AG20443 (cell line): ENCODE measurements at regions not wholly inside any gene's neighbourhood (a gene's known extent, or its start where the extent isn't known, plus 50 kb on each side); places are given as distances from the start of the nearest gene placed in this dataset.
"Not testable (repeated sequence)": the region's sequence is repeated elsewhere in the genome, so short reads cannot be mapped to it uniquely, and the experiment has no call there.

Experiments used
- DNase-seq: peaks from one replicate; pipeline ENCODE4 v3.0.0; 2012; ENCODE audit warnings: low spot score, mixed read lengths

DNA sequence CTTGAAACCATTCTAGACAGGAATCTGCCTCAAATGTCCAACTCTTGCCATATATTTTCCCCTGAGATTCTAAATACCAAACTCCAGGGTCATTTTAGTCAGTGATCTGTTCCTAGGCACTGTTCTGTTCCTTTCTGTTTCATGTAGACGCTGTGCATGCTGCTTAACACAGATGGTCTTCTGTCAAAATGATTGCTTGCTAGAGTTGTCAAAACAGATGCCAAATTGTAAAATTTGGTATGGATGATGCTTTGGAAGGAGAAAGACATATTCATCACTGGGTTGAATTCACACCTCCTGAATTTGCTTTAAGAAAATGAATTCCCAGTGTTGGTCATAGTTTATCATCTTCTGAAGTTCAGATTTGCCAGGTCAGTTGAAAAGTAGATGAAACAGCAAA is 425.9 kb downstream of the ETS1 start:
- no peak for DNase-seq

DNA sequence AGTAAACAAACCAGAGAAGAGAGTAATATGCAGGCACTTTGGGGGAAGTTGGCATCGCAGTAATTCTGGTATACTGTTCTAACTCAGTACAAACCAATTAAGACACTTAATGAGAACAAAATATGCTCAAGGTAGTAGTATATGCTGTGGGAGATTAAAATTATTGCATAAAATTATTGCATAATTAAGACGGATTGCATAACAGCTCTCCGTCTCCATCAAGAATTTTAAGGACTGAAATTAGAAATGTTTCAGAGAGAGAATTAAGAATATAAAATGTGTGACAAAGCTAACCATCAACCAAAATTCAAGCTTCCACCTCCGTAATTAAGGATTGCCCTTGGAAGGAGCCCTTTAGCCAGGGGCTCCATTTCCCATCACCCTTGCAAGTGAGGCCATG is 428.5 kb downstream of the ETS1 start:
- DNase-seq, result no peak

DNA sequence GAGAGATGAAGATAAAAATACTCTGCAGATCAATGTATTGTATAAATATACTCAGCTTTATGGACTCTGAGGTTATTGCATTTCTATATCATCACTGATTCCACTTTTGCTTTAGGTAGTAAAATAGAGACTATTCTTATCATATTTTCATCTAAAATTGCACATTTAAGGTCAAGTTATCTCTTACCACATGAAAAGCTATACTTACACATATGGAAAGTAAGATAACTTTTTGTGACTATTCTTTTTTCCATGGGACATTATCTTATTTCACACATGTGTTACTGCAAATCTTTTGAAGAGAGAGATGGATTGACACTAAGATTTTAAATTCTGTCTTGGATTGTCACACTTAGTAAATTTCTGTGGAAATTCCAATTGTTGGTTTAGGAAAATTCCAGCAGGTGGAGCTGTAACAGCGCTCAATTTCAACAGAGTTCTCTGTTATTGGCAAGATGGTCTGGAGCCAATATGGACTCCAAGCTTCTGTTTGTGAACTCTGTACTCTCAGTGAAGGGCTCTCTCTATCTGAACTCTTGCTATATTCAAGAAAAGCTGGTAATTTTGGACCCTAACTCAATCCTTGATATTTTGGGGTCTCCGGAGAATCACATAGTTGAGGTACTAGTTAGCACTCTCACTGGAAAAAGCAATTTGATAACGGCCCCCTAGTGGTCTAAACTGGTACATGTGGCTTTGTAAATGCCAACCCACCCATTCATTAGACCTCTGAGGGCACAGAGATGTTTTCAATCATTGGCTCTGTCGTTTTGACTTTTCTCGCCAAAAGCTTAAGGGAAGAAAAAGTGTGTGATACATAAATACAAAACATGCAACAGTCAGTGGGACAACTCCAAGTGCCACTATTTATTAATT is 429.7 kb downstream of the ETS1 start:
- DNase-seq, result peak; percentile 71

DNA sequence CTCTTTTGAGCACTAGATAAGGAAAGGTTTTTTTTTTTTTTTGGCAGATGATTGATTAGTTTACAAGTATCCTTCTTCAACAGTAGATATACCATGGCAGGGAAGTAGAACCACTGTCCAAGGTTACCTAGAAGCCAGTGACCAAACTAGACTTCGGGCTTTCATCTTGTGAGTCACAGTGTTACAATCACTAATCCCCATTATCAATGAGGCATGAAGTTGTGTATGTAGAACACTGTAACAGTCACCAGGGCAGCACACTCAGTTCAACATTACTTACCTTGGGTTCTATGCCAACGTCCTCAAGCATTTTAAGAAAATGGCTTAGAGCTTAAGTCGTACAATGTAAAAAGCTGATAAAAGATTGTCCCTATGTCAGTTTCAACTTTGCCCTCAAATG is 430.9 kb downstream of the ETS1 start:
- DNase-seq, result no peak

DNA sequence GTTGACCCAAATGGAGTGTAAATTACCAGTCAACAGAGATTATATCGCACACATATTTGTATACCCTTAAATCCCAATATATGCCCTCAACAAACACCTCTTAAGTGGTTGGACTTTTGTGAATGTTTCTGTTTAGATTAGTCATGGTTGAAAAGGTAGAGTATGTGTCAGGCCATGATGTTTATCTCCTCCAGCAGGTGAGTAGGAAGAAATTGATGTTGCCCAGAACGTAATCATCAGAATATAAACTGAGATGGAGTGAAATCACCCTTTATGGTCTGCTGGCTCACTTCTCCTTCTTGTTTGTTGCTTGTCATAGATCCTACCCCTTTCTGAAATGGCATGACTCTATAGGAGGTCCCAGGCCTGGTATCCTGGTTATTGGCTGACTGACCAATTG is 431.8 kb downstream of the ETS1 start:
- DNase-seq, result no peak

DNA sequence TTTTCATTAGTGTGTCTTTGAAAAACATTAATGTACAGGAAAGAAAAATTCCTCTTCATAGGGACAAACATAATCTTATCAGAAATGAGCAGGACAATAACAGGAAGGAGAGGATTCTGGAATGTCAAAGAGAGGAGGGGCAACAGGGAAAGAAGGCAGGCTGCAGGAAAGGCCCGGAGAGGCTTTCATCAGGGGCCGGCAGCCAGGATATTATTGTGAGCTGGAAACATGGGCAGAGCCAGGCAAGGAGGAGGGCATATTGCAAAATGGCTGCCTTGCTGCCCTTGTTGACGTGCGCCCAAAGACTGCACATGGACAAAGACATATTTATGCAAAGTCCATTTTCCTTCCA is 433.7 kb downstream of the ETS1 start:
- DNase-seq, result no peak

DNA sequence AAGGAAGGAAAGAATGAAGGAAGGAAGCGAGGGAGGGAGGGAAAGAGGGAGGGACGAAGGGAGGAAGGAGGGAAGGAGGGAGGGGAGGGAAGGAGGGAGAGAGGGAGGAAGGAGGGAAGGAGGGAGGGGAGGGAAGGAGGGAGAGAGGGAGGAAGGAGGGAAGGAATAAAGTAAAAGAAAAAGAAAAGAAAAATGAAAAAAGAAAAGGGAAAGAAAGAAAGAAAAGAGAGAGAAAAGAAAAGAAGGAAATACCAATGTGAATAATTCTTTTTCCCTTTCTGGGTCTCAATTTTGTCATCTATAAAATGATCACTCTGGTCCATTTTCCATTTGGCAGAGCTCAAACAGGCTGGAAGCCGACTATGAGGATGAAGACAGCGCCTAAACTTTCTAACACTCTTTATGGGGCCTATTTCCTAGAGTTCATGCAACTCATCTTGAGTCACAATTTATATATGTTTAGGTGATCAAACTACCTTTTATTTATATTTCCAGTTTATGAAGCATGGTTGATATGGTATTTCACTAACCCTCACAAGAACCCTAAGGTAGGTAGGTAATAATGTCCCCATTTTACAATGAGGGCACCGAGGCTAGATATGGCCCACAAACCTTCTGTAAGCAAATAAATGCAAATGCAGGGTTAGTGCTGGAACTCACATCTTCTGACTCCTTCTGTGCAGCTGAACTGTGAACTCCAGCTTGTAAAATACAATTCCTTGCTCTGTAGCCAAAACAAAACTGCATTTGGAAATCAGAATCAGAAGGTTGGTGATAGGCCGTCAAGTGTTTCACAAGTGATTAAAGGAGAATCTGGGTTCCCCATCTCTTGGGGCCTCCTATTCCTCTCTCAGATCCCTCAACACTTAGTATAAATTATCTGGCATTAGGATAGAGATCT is 434.3 kb downstream of the ETS1 start:
- no peak for DNase-seq

DNA sequence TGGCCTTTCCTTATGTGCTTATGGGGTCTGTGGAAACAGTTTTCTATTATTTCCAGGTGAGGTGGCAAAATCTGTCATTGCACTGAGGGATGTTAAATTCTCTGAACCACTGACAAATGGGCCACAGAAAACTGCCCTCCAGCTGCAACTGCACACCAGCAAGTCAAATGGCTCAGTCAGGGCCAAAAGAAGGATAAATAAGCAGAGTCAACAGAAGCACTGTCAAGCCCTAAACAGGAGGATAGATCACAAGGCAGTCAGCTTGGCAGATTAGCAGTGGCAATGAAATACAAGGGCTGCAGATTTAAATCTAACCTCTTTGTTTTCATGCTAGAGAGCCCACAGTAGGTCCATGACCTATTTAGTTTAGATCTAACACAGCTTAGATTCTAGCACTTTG is 435.6 kb downstream of the ETS1 start:
- DNase-seq, result no peak

DNA sequence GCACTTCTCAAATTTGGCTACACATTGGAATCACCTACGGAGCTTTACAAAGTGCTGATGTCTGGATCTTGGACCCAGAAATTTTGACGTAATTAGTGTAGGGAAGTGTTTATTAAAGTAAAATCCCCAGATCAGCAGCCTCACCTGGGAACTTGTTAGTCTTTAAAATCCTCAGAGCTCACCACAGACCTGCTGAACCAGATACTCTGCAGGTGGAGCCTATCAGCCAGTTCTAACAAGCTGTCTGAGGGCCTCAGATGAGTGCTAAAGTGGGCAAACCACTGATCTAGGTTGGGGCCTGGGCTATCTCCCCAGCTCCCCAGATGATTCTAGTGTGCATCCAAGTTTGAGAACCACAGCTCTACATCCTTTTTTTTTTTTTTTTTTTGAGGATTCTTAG is 436.0 kb downstream of the ETS1 start:
- no peak for DNase-seq

DNA sequence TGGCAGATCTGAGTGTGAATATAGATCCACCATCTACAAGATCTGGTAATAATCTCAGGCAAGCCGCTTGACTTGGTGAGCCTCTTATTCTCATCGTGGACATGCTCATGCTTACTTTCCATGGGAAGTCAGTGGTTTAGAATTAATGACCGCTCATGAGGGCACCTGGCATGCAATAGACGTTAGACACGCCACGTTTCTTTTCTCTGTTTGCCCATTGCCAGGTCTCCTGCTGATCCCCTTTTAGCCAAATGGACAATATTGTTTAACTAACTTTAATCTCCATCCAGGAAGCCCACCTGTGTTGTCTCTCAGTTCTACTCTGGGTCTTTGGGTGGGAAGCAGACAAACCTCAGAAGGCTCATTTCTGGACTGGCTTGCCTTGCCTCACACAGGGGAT is 439.1 kb downstream of the ETS1 start:
- DNase-seq, result no peak

DNA sequence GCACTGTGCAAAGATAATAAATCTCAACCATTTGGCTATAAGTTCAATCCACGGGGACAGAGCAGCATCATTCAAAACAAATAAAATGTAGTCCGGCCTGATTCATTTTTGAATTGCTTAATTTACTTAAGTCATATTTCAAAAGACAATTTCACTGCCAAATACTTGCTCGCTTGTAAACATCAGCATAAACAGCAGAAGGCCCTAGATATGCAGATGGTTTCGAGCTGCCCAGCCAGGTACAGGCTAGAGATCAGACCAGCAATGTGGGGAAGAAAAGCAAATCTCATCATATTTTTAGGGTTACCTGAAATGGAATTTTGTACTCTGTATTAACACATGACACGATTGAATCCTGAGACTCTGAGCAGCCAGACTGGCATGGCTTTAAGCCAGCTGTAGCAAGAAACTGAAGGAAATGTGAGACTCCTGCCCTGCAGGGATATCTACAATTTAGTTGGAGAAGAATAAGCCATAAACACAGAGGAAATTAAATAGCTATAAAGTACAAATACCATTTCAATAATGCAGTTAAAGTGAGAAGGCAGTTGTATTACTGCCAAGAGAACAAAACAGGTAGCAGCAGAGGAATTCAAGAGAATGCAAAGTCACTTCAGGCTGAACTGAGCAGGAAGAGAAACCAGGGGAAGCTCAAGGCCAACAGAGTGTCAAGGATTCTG is 440.3 kb downstream of the ETS1 start:
- DNase-seq, result no peak

DNA sequence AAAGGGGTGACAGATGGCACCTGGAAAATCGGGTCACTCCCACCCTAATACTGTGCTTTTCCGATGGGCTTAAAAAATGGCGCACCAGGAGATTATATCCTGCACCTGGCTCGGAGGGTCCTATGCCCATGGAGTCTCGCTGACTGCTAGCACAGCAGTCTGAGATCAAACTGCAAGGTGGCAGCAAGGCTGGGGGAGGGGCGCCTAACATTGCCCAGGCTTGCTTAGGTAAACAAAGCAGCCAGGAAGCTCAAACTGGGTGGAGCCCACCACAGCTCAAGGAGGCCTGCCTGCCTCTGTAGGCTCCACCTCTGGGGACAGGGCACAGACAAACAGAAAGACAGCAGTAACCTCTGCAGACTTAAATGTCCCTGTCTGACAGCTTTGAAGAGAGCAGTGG is 447.1 kb downstream of the ETS1 start:
- DNase-seq, result not testable (repeated sequence)

DNA sequence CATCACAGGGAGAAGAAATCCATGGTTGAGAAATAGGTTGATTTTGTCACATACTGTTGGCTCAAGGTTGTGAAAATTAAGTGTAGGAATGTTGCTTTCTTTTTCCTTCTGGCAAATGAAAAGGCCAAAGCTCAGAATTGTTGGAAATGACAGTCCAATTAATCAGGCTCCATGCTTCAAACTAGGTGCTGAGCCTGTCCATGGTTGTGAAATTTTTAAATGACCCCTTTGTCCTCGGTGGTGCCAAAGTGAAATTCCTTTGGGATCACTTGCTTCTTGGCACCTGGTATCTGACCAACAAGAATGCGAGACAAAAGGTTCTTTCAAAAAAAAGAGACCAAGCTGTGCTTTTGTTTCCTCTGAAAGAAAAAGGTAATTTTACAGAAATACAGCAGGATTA is 451.9 kb downstream of the ETS1 start:
- peak; percentile 21 for DNase-seq

DNA sequence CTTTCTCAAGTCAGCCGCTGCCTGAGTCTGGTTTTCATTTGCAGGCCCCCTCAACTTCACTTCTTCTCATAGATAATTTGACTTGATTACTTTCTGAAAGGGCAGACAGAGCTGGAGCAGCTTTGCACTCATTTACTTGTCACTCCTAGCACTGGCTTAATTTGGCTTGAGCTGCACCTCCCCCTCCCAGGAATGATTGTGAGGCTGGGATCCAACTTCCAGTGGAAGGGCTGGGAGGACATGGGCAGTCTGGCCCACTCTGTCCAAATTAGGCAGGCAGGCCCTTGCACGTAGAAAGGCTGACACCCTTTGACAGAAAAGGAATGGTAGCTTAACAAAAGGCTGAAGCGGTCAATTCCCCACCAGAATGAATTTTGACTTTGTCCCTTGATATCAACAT is 453.9 kb downstream of the ETS1 start:
- no peak for DNase-seq

DNA sequence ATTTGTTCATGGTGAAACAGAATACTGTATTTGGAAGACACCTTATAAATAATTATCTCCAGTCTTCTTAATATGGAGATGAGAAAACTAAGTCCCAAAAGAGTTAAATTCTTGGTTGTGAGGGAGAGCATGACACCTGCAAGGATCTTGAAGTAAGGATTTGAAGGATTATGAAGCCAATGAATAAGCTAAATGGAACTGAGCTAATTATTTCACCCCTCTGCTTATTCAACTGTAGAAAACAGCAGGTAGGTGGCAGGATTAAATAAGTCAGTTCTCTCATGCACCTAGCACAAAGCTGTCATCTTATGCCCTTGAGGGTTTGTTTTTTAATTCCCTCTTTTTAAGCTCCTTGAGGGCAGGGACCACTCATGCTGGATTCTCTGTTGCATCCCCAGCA is 457.3 kb downstream of the ETS1 start:
- DNase-seq, result no peak

DNA sequence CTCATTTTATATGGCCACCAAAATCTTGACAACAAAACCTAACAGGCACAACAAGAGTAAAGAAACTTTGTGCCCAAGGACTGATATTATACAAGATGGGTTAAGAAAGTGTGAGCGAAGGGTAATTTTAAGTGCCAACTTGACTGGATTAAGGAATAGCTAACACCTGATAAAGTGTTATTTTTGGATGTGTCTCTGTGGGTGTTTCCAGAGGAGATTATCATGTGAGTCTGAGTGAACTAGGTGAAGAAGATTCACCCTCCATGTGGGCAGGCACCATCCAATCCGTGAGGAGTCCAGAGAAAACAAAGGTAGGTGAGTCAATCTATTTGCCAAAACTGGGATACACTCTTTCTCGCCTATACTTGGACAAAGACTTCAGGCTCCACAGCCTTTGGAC is 461.6 kb downstream of the ETS1 start:
- no peak for DNase-seq

DNA sequence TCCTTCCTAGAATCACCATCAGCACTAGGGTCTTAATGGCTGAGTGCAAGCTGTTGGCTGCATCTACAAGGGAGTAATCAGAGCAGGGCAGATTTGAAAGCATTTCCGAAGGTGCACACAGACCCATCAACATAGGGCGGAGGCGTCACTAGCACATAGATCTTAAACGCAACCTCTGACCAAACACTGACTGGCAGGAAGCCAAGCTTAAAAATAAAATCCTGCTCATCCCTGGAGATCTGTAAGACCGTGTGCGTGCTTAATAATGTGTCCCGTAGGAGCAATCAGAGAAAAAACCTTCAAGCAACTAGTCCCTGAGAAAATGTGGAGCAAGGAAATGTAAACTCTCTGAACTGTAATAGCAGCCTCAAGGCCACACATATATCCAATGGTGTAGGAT is 470.5 kb downstream of the ETS1 start:
- DNase-seq, result no peak

DNA sequence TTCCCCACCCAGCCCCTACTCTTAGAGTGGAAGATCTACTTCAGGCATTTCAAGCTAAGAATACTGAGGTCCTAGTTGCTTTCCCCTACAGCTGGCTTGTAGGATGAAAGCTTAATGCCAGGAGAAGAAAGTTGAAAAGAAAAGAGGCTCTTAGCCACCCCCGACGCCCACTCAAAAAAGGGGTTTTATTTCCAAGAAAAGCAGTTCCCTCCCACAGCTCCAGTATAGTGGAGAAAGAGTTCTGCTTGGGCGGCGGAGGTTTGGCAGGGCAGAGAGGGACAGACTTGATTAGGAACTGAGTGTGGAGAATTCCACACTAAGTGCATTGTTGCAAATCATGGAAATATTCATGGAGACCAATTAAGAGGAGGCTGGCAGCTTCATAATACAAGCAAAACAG is 470.9 kb downstream of the ETS1 start:
- no peak for DNase-seq

DNA sequence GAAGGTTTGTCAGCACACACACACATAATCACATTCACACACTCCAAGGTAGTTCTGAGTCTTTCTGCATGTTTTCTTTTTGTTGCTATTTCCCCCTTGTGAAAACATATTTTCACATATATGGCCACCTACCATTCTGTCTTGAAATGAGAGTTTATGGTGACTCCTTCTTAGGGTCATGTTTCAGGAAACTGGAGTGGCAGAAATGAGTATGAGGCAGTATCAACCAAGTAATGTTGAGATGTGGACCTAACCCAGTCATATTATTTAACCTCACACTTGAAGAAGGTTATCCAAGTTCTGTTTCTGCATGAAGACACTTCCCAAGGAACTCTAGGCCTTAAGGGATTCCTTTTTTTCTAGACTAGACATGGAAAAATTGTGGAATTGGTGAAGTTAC is 481.4 kb downstream of the ETS1 start:
- DNase-seq, result no peak

DNA sequence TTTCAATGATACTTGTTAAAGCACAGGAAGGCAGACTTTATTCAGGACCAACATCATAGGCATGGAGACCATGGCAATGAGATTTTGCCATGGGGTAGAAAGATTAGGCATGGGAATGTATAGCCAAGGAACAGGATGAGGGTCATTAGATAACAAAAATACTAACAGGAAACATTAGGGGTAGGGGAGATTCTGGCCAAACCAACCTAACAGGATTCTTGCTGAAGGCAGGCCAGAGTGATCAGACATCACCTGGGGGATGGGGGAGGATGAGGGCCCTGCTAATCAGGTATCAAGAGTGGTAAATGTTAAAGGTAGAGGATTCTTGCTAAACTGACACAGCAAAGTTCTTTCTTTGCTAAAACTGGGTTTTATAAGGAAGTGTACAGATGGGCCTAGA is 481.8 kb downstream of the ETS1 start:
- DNase-seq, result no peak

DNA sequence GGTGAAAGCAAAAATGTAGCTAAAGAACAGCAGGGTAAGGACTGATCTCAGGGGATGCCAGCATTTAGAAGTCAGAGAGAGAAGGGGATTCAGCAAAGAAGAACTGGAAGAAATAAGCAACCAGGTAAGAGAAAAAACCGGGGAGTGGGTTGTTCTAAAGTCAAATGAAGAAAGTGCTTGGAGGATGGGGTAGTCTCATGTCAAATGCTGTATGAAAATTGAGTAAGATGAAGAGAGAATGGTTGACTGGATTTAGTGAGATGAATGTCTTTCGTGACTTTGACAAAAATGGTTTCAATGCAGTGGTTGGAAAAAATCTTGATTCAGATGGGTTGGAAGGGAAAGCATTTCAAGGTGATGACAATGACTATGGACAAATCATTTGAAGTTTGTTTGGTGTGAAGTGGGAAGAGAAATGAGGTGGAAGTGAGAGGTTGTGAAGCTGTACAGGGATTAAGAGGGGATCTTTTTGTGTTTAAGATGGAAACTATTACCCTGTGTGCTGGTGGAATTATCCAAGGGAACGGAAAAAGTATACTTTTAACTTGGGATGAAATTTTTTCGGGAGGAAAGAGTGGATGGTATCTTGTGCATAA is 484.0 kb downstream of the ETS1 start:
- DNase-seq, result no peak

DNA sequence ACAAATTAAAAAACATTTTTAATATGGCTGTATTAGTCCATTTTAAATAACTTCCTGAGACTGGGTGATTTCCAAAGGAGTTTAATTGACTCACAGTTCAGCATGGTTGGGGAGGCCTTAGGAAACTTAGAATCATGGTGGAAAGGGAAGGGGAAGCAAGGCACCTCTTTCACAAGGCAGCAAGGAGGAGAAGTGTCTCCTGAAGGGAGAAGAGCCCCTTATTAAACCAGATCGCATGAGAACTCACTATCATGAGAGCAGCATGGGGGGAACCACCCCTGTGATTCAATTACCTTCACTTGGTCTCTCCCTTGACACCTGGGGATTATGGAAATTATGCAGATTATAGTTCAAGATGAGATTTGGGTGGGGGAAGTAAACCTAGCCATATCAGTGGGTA is 488.6 kb downstream of the ETS1 start:
- no peak for DNase-seq
